HG03175 (cell line): ENCODE measurements at regions not wholly inside any gene's neighbourhood (a gene's known extent, or its start where the extent isn't known, plus 50 kb on each side); places are given as distances from the start of the nearest gene placed in this dataset.
"Not testable (repeated sequence)": the region's sequence is repeated elsewhere in the genome, so short reads cannot be mapped to it uniquely, and the experiment has no call there.

ENCODE experiments used
- ATAC-seq: cut with Tn5 transposase; IDR thresholded peaks from one replicate; pipeline ENCODE4 v1.9.1; 2021; ENCODE audit warnings: mild to moderate bottlenecking, moderate library complexity; ENCODE audit not compliant: unreplicated experiment

DNA sequence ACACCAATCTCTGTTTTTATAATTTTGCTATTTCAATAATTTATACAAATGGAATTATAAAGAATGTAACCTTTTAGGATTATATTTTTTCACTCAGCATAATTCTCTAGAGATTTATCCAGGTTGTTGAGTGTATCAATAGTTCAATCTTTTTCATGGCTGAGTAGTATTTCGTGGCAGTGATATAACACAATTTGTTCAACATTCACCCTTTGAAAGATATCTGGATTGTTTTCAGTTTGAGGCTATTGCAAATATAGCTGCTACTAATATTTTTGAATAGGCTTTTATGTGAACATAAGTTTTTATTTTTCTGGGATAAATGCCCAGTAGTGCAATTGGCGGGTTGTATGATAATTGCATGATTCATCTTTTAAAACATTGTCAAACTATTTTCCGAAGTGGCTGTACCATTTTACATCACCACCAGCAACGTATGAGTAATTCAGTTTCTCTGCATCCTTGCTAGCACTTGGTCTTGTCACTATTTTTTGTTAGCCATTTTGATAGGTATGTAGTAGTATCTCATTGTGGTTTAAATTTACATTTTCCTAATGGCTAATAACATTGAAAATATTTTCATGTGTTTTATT, 55.6 kb upstream of the ABCD3 start:
- no peak for ATAC-seq

DNA sequence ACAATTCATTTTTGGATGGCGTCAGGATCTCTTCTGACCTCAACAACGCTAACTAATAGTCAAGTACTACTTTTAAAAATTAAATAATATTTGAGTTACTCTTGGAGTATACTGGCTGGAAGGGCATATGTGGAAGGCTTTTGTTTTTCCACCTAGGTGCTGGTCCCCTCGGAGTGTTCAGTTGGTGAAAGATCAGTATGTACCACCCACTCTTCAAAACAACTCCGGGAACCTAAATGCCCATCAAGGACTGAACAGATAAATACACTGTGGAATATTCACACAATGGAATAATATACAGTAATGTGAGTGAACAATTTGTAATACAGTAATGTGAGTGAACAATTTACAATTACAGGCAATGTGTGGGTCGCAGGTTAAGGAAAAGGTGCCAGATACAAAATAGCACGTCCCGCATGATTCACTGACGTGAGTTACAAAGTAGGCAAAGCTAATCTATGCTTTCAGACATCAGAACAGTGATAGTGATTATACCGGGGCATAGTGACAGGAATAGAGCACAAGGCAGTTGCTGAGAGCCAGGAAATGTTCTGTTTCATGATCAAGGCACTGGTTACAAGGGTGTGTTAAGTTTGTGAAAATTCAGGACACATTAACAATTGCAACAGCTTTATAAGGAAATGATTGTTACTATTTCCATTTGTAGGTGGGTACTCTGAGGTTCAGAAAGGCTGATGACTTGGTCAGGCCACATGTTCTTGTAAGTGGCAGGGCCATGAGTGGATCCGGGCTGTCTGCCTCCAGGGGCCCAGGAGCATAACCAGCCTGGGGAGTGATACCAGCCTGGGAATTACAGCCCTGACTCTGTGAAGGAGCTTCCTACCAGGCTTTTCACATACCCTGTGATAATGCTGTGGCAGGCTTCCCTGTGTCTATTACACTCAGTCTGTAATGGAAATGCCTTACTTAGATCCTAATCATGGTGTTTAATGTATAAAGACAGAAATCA, 59.3 kb upstream of the ABCD3 start:
- no peak for ATAC-seq

DNA sequence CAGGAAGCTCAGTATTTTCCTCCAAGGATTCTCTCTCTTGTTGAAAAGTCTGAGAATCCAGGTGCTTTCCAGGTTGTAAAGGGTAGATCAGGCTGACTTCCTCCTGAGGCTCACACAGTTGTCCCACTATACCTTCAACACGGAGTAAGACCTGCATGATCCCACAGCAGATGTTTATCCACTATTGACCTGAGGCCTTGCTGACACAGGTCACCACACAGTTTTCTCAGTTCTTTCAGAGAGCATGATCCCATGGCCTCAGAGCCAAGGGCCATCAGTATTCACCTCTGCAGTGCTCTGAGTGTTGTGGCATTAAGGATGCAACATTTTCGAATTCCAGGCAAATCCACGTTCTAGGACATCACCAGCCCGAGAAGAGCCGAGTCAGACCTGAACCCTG, 60.5 kb upstream of the ABCD3 start:
- no peak for ATAC-seq

GRCh38 chr1:94355485-94355980, 62.7 kb upstream of the ABCD3 start:
- ATAC-seq, result no peak

- no peak for ATAC-seq
Observed at GRCh38 chr1:94351481-94351880, 66.7 kb upstream of the ABCD3 start.

- ATAC-seq, result no peak
Observed at GRCh38 chr1:94350350-94350924, 67.8 kb upstream of the ABCD3 start.

DNA sequence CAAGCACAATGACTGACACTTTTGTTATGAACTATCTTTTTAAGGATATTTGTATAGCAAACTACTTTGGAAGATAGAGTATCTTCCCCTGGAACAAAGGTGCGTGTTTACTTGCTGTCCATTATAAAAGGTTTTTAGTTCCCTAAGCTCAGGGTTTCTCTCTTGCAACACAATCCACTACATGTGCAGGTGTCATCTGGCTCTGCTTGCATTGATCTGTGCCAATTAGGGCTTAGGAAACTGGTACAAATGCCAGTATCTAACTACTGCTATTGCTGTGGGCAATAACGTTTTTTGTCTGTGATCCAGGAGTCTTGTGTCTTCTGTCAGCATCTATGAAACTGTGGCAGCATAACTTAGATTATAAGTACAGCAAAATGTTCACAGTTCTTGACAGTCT, 68.3 kb upstream of the ABCD3 start:
- no peak for ATAC-seq

- not testable (repeated sequence) for ATAC-seq
Observed at GRCh38 chr1:94348386-94348785, 69.8 kb upstream of the ABCD3 start.

- no peak for ATAC-seq
Observed at GRCh38 chr1:94345148-94345721, 73.0 kb upstream of the ABCD3 start.

GRCh38 chr1:94342416-94342815, 75.8 kb upstream of the ABCD3 start:
- ATAC-seq, result no peak

- no peak for ATAC-seq
Observed at GRCh38 chr1:94339206-94339927, 78.8 kb upstream of the ABCD3 start.

- no peak for ATAC-seq
Observed at GRCh38 chr1:94336991-94337390, 81.2 kb upstream of the ABCD3 start.

DNA sequence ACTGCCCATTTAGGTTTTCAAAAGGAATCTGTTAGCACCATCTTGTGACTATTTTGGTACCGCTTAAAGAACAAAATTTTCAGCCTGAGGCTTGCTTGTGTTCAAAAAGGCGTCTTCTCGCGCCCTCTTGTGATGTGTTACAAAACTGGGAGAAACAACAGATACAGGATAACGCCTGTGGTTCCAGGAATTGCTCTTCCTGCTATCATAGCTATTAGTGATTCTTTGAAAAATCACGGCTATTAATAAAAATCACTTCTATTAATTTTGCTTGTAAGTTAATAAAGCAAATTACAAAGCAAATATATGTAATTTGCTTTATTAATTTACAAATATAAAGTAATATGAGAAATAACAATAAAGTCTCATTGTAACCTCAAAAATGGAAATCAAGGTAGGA, 82.2 kb upstream of the ABCD3 start:
- no peak for ATAC-seq

- ATAC-seq, result no peak
Observed at GRCh38 chr1:94335447-94335846, 82.7 kb upstream of the ABCD3 start.

- no peak for ATAC-seq
Observed at GRCh38 chr1:94334764-94335163, 83.4 kb upstream of the ABCD3 start.

- ATAC-seq, result peak; percentile 42
Observed at GRCh38 chr1:94332952-94333351, 85.2 kb upstream of the ABCD3 start.

DNA sequence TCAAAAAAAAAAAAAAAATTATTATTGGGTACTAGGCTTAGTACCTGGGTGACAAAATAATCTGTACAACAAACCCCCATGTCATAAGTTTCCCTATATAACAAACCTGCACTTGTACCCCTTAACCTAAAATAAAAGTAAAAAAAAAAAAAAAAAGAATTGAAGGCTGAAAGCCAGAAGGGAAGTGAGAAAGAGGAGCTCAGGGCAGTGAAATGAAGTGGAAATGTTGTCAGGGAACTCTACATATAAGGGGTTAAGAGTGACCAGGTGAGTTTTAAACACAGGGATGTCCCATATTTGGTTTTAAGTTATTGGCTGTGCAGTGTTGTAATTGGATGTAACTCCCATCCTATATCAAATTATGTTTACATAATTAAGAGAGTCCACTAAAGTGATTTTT, 85.7 kb upstream of the ABCD3 start:
- no peak for ATAC-seq

DNA sequence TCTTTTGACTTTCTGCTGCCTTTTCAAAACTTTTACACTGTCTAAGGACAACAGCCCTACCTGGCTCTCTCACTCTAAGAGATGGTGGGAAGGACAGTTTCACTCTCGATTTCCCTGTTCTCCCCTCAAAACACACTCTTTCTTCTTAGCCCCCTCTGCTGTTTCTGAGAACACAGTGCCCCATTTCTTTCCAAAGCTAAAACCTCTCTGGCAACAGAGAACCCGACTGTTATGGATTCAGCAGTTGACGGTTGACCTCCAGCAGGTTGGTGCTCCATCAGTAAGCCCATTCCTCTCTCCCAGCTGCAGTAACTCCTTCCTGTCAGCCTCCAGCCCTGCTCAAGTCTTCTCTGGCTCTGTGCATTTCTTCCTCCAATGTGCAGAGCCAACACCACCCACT, 88.2 kb upstream of the ABCD3 start:
- no peak for ATAC-seq

- no peak for ATAC-seq
Observed at GRCh38 chr1:94329276-94329675, 88.9 kb upstream of the ABCD3 start.

DNA sequence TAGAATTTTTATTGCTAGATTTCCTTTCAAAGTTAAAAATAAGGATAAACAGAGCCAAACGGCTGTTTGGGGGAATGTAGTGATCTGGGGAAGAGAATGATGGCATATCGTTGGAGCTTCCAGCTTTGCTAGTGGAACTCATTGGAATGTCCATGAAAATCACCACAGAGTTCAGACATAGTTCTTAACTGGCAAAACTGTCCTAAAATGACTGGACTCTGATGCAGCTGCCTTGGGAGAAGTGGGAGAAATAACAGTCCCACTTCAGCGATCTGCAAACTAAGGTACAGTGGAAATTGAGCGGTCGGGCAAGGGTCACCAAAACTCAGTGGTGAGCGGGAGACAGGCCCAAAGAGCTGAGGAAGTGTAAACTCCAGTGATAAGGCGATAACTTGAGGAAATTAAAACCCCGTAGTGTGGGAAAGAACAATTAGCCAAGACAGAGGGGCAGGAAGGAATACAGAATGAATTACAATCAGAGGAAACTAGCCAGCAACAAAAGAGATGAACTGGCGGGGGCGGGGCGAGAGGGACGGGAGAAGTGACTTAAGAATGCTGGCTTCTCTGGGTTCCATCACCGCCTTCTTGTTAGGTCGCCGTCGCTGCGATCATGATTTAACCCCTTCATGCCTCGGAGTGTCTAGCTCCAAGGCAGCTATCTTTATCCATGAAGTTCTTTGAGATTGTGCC, 89.8 kb upstream of the ARHGAP29 start:
- no peak for ATAC-seq
